ENCODE measurements at regions not wholly inside any gene's neighbourhood (a gene's known extent, or its start where the extent isn't known, plus 50 kb on each side); places are given as distances from the start of the nearest gene placed in this dataset.

- Histone ChIP-seq H3K9ac (ENCODE audit: low read length) (no peak overlapping the region), H3K4me3 (ENCODE audit: low read depth, low read length, poor library complexity, severe bottlenecking) (no peak overlapping the region), H3K4me1 (ENCODE audit: insufficient read depth, low read length, severe bottlenecking) (no peaks in the 10 kb centered on the region), H3K36me3 (ENCODE audit: insufficient read depth, low read length) (no peaks in the 10 kb centered on the region), H4K20me1 (ENCODE audit: insufficient read depth, low read length) (no peaks in the 10 kb centered on the region), H2AFZ (ENCODE audit: low read length) (no peak overlapping the region), H3K9me2 (ENCODE audit: low read depth, low read length) (no peaks in the 10 kb centered on the region), H3K9me3 (ENCODE audit: low read length) (no peaks in the 10 kb centered on the region), H3K27ac (ENCODE audit: low read depth, low read length, poor library complexity, severe bottlenecking) (no peak overlapping the region), H3K79me2 (ENCODE audit: insufficient read depth, low read length) (no peaks in the 10 kb centered on the region), H3F3A (ENCODE audit: insufficient read depth, low read length) (no peaks in the 10 kb centered on the region), H3K4me2 (ENCODE audit: low read length) (no peak overlapping the region), H3K27me3 (ENCODE audit: insufficient read depth, low read length) (no peaks in the 10 kb centered on the region)
- TF ChIP-seq CTCF (IDR thresholded peaks at IDR 0.05; ENCODE audit: low read length) (no peak), EZH2 (IDR thresholded peaks at IDR 0.05; ENCODE audit: borderline replicate concordance, low read length) (no peak)
Measured at GRCh38 chr12:58529897-58530741, 390.2 kb downstream of the LRIG3 start.

GRCh38 chr12:58530742-58531062 lies 389.6 kb downstream of the LRIG3 start:
- TF ChIP-seq EZH2 (IDR thresholded peaks at IDR 0.05; ENCODE audit: borderline replicate concordance, low read length) (no peak), CTCF (IDR thresholded peaks at IDR 0.05; ENCODE audit: low read length) (no peak)
- Histone ChIP-seq H3K9me3 (ENCODE audit: low read length) (no peaks in the 10 kb centered on the region), H3K9ac (ENCODE audit: low read length) (no peak overlapping the region), H3K36me3 (ENCODE audit: insufficient read depth, low read length) (no peaks in the 10 kb centered on the region), H3K27me3 (ENCODE audit: insufficient read depth, low read length) (no peaks in the 10 kb centered on the region), H3K4me1 (ENCODE audit: insufficient read depth, low read length, severe bottlenecking) (no peaks in the 10 kb centered on the region), H4K20me1 (ENCODE audit: insufficient read depth, low read length) (no peaks in the 10 kb centered on the region), H3K79me2 (ENCODE audit: insufficient read depth, low read length) (no peaks in the 10 kb centered on the region), H3K9me2 (ENCODE audit: low read depth, low read length) (no peaks in the 10 kb centered on the region), H3K4me2 (ENCODE audit: low read length) (no peak overlapping the region), H3K4me3 (ENCODE audit: low read depth, low read length, poor library complexity, severe bottlenecking) (no peak overlapping the region), H3F3A (ENCODE audit: insufficient read depth, low read length) (no peaks in the 10 kb centered on the region), H2AFZ (ENCODE audit: low read length) (no peak overlapping the region), H3K27ac (ENCODE audit: low read depth, low read length, poor library complexity, severe bottlenecking) (no peak overlapping the region)

GRCh38 chr12:58532855-58533608 lies 387.3 kb downstream of the LRIG3 start:
- no peaks in the 10 kb centered on the region for H3K4me1 ChIP-seq (ENCODE audit: insufficient read depth, low read length, severe bottlenecking)
- no peaks in the 10 kb centered on the region for H4K20me1 ChIP-seq (ENCODE audit: insufficient read depth, low read length)
- H3K36me3 ChIP-seq (ENCODE audit: insufficient read depth, low read length): no peaks in the 10 kb centered on the region
- H3K79me2 ChIP-seq (ENCODE audit: insufficient read depth, low read length): no peaks in the 10 kb centered on the region
- H3K4me3 ChIP-seq (ENCODE audit: low read depth, low read length, poor library complexity, severe bottlenecking): no peak overlapping the region
- H3F3A ChIP-seq (ENCODE audit: insufficient read depth, low read length): no peaks in the 10 kb centered on the region
- no peak for TF ChIP-seq EZH2 (IDR thresholded peaks at IDR 0.05; ENCODE audit: borderline replicate concordance, low read length)
- TF ChIP-seq CTCF (IDR thresholded peaks at IDR 0.05; ENCODE audit: low read length): no peak
- no peak overlapping the region for H3K27ac ChIP-seq (ENCODE audit: low read depth, low read length, poor library complexity, severe bottlenecking)
- no peak overlapping the region for H2AFZ ChIP-seq (ENCODE audit: low read length)
- H3K9me2 ChIP-seq (ENCODE audit: low read depth, low read length): no peaks in the 10 kb centered on the region
- no peaks in the 10 kb centered on the region for H3K27me3 ChIP-seq (ENCODE audit: insufficient read depth, low read length)
- H3K9ac ChIP-seq (ENCODE audit: low read length): no peak overlapping the region
- no peaks in the 10 kb centered on the region for H3K9me3 ChIP-seq (ENCODE audit: low read length)
- no peak overlapping the region for H3K4me2 ChIP-seq (ENCODE audit: low read length)
